ENCODE measurements at regions not wholly inside any gene's neighbourhood (a gene's known extent, or its start where the extent isn't known, plus 50 kb on each side); places are given as distances from the start of the nearest gene placed in this dataset.

DNA sequence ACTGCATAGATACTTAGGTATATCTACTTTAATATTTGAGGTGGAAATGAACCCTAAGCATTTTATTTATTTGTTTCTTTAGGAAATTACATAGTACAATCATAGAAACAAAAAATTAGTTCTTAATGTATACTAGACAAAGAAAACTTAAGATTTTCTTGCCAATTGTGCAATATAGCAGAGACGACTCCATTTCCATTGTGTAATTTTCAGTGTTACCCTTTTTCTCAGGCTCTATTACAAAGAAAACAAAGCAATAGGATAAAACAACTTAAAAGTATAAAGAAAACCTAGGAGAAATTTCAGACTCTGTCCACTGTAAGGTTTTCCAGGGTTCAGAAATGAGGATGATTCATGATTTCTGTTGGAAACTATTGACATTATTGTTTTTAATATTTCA, 89.0 kb upstream of the SERTAD2 start:
- no peak for TF ChIP-seq POU2F2 (IDR thresholded peaks at IDR 0.05; ENCODE audit: low read depth, low read length)
- no peak for TF ChIP-seq POLR2AphosphoS5 (IDR thresholded peaks at IDR 0.05; ENCODE audit: low read depth, low read length)
